Peyer's patch (tissue), 4 donors: ENCODE measurements at regions not wholly inside any gene's neighbourhood (a gene's known extent, or its start where the extent isn't known, plus 50 kb on each side); places are given as distances from the start of the nearest gene placed in this dataset.

ENCODE experiments used
- POLR2A ChIP-seq, 2 donors: fragments of 450-650 bp; IDR thresholded peaks; one replicate each; pipeline ENCODE4 v1.5.1; 2017; ENCODE audit warnings: antibody characterized with exemption in 2 of 2, mild to moderate bottlenecking in 2 of 2, moderate library complexity in 2 of 2
- TF ChIP-seq, protein P1 (sequence below), 6 experiments: fragments of 450-650 bp in 4 of 6; fragments of 200-600 bp in 2 of 6; sonication (generic) in 1 of 6; IDR thresholded peaks; one replicate each; pipeline ENCODE4 v1.5.1; 2017 to 2019; ENCODE audit warnings: antibody characterized with exemption in 6 of 6, mild to moderate bottlenecking in 3 of 6, moderate library complexity in 1 of 6

DNA sequence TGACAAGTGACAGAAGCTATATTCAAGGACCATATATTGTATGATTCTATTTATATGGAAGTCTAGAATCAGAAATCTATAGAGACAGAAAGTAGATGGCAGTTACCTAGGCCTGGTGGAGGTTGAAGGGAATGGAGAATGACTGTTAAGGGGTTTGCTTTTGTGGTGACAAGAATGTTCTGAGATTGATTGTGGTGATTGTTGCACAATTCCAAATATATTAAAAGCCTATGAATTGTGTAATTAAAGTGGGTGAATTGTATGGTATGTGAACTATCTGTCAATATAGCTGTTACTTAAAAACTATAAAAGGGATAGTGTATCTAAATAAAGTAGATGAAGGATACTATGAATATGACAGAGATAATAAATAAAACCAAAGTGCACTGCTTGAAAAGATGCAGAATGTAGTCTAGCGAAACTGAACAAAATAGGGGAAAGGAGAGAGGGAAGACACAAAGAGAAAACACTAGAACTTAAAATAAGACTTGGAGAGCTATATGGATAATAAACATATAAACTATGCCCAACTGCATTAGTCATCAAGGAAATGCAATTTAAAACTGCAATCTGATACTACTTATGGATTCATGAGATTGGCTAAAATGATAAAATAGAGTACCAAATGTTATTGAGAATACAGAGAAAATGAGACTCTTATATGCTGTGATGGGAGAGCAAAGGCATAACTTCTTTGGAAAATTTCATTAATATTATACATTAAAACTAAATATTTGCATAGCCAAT is 82.1 kb upstream of the BANK1 start:
- TF ChIP-seq, protein P1, sequence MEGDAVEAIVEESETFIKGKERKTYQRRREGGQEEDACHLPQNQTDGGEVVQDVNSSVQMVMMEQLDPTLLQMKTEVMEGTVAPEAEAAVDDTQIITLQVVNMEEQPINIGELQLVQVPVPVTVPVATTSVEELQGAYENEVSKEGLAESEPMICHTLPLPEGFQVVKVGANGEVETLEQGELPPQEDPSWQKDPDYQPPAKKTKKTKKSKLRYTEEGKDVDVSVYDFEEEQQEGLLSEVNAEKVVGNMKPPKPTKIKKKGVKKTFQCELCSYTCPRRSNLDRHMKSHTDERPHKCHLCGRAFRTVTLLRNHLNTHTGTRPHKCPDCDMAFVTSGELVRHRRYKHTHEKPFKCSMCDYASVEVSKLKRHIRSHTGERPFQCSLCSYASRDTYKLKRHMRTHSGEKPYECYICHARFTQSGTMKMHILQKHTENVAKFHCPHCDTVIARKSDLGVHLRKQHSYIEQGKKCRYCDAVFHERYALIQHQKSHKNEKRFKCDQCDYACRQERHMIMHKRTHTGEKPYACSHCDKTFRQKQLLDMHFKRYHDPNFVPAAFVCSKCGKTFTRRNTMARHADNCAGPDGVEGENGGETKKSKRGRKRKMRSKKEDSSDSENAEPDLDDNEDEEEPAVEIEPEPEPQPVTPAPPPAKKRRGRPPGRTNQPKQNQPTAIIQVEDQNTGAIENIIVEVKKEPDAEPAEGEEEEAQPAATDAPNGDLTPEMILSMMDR (IDR thresholded peaks at IDR 0.05) = no peak
- no peak for TF ChIP-seq POLR2A (IDR thresholded peaks at IDR 0.05)
